HepG2 (cell line): ENCODE measurements at regions not wholly inside any gene's neighbourhood (a gene's known extent, or its start where the extent isn't known, plus 50 kb on each side); places are given as distances from the start of the nearest gene placed in this dataset.

ENCODE experiments used
- ATAC-seq: fragments of 200-7000 bp; cut with Tn5 transposase; 3 replicates; pipeline ENCODE4 v1.9.1; 2020; ENCODE audit warnings: mild to moderate bottlenecking, moderate library complexity
- BruUV-seq: library from RNA; stranded (reverse); fragments of 400-500 nt; replicated peaks from 2 replicates; lab custom pipeline; 2021; lab: Mats Ljungman, UMichigan
- CTCF ChIA-PET: fragments of 300-600 bp; formaldehyde crosslinking; extraction: SDS; loops from one replicate; lab custom pipeline; 2021; ENCODE audit warnings: low total read pairs, inconsistent platforms, low intra/inter-chr PET ratio; lab: Yijun Ruan, JAX
- POLR2A ChIA-PET: fragments of 350-600 bp; sonication (Branson Sonifier 250); formaldehyde crosslinking; loops from one replicate; lab custom pipeline; 2020; ENCODE audit warnings: antibody characterized with exemption, inconsistent platforms; lab: Yijun Ruan, JAX
- DNase-seq: peaks from one replicate; pipeline ENCODE4 v3.0.0-alpha.2; 2015; ENCODE audit warnings: low spot score
- FAIRE-seq: peaks from 3 replicates; lab custom pipeline; 2011; peaks lifted over from hg19 to GRCh38; lab: Jason Lieb, UNC
- H2AFZ ChIP-seq: one replicate; pipeline ENCODE4 v1.6.1; 2011; ENCODE audit warnings: low read length, inconsistent platforms
- H3K27ac ChIP-seq: fragments of 300-600 bp; 3 replicates; pipeline ENCODE4 v1.8.0; 2011; ENCODE audit warnings: mixed run types, mild to moderate bottlenecking, mixed read lengths, low read length, inconsistent platforms; ENCODE audit not compliant: insufficient read depth; ENCODE audit errors: extremely low read length
- H3K27me3 ChIP-seq, 2 experiments: fragments of 200-600 bp in 1 of 2; 2 replicates in 1 of 2; 3 replicates in 1 of 2; pipeline versions ENCODE4 v1.6.0 to v1.8.0; 2011; ENCODE audit warnings: low read length in 2 of 2, mild to moderate bottlenecking in 2 of 2, moderate library complexity in 2 of 2, inconsistent platforms in 1 of 2; ENCODE audit not compliant: insufficient read depth in 2 of 2, control insufficient read depth in 1 of 2
- H3K36me3 ChIP-seq, 2 experiments: fragments of 200-600 bp in 1 of 2; replicated peaks in 1 of 2; 2 replicates in 1 of 2; 3 replicates in 1 of 2; pipeline versions ENCODE4 v1.5.1 to v1.8.0; 2011; ENCODE audit warnings: low read length in 2 of 2, inconsistent platforms in 1 of 2; ENCODE audit not compliant: insufficient read depth in 2 of 2, control insufficient read depth in 1 of 2
- H3K4me1 ChIP-seq: 2 replicates; pipeline ENCODE4 v1.5.1; 2012; ENCODE audit warnings: low read length, inconsistent platforms; ENCODE audit not compliant: insufficient read depth
- H3K4me2 ChIP-seq: 2 replicates; pipeline ENCODE4 v1.6.0; 2011; ENCODE audit warnings: low read depth, low read length, inconsistent platforms
- H3K4me3 ChIP-seq, 3 experiments: fragments of 200-600 bp in 1 of 3; sonication (generic), shearing (Covaris generic) in 1 of 3; replicated peaks in 1 of 3; 2 replicates each; pipeline ENCODE4 v1.5.1; 2011 to 2016; ENCODE audit warnings: low read length in 3 of 3, inconsistent platforms in 2 of 3, low read depth in 2 of 3, mild to moderate bottlenecking in 2 of 3, control low read depth in 1 of 3, mixed read lengths in 1 of 3; ENCODE audit not compliant: insufficient read depth in 1 of 3
- H3K79me2 ChIP-seq: one replicate; pipeline ENCODE4 v1.6.1; 2011; ENCODE audit warnings: low read length, inconsistent platforms; ENCODE audit not compliant: insufficient read depth
- H3K9ac ChIP-seq: 2 replicates; pipeline ENCODE4 v1.6.0; 2011; ENCODE audit warnings: mild to moderate bottlenecking, low read depth, low read length, inconsistent platforms; ENCODE audit not compliant: insufficient read depth
- H3K9me3 ChIP-seq: 2 replicates; pipeline ENCODE4 v1.5.1; 2012; ENCODE audit warnings: mild to moderate bottlenecking, low read length
- H4K20me1 ChIP-seq: 2 replicates; pipeline ENCODE4 v1.6.0; 2011; ENCODE audit warnings: inconsistent platforms, mild to moderate bottlenecking, low read length, moderate library complexity; ENCODE audit not compliant: insufficient read depth
- AHDC1 ChIP-seq: sonication (generic); formaldehyde crosslinking; IDR thresholded peaks from 2 replicates; pipeline ENCODE4 v1.5.1; 2020; ENCODE audit warnings: mild to moderate bottlenecking, missing genetic modification reagents, borderline replicate concordance
- CSRNP1 ChIP-seq: sonication (generic); formaldehyde crosslinking; IDR thresholded peaks from 2 replicates; pipeline ENCODE4 v1.8.1; 2023; ENCODE audit warnings: mild to moderate bottlenecking, missing genetic modification reagents
- DMAP1 ChIP-seq: IDR thresholded peaks from 2 replicates; pipeline ENCODE4 v1.6.1; 2016
- FOXO1 ChIP-seq: sonication (generic); formaldehyde crosslinking; IDR thresholded peaks from 2 replicates; pipeline ENCODE4 v1.4.0; 2020; ENCODE audit warnings: missing genetic modification reagents
- IKZF1 ChIP-seq: fragments of 450-650 bp; IDR thresholded peaks from 2 replicates; pipeline ENCODE4 v1.7.1; 2016
- MAZ ChIP-seq, 2 experiments: sonication (generic) in 1 of 2; formaldehyde crosslinking in 1 of 2; IDR thresholded peaks; 2 replicates each; pipeline versions ENCODE4 v1.5.0 to v1.6.1; 2012 to 2020; ENCODE audit warnings: low read depth in 2 of 2, mild to moderate bottlenecking in 2 of 2, borderline replicate concordance in 1 of 2, improper control_type of control experiment in 1 of 2, low read length in 1 of 2, missing genetic modification reagents in 1 of 2, moderate library complexity in 1 of 2
- MEF2D ChIP-seq: sonication (generic); formaldehyde crosslinking; IDR thresholded peaks from 2 replicates; pipeline ENCODE4 v1.5.1; 2020; ENCODE audit warnings: mild to moderate bottlenecking, missing genetic modification reagents
- MEIS2 ChIP-seq: sonication (generic); formaldehyde crosslinking; IDR thresholded peaks from 2 replicates; pipeline ENCODE4 v1.9.0; 2021; ENCODE audit warnings: mild to moderate bottlenecking, missing genetic modification reagents
- ZFP36L1 ChIP-seq: sonication (generic); formaldehyde crosslinking; IDR thresholded peaks from 2 replicates; pipeline ENCODE4 v1.8.0; 2022; ENCODE audit warnings: mild to moderate bottlenecking, missing genetic modification reagents, moderate library complexity
- ZNF350 ChIP-seq: sonication (generic); formaldehyde crosslinking; IDR thresholded peaks from 2 replicates; pipeline ENCODE4 v1.4.0; 2020; ENCODE audit warnings: mild to moderate bottlenecking, low read depth, missing genetic modification reagents, borderline replicate concordance
- ZNF564 ChIP-seq: sonication (generic); formaldehyde crosslinking; IDR thresholded peaks from 2 replicates; pipeline ENCODE4 v1.8.1; 2023; ENCODE audit warnings: mild to moderate bottlenecking, missing genetic modification reagents
- ZNF609 ChIP-seq: sonication (generic); formaldehyde crosslinking; IDR thresholded peaks from 2 replicates; pipeline ENCODE4 v1.4.0; 2020; ENCODE audit warnings: mild to moderate bottlenecking, missing genetic modification reagents, borderline replicate concordance
- ZNF780A ChIP-seq: sonication (generic); formaldehyde crosslinking; IDR thresholded peaks from 2 replicates; pipeline ENCODE4 v1.8.0; 2022; ENCODE audit warnings: mild to moderate bottlenecking, missing genetic modification reagents, moderate library complexity
- WGBS: methylation state at CpG from one replicate; pipeline ENCODE4 v1.1.6; 2017; ENCODE audit warnings: low lambda C conversion rate; 5-methylcytosine and 5-hydroxymethylcytosine counted together
- in situ Hi-C: cut with HindIII; loops from 2 replicates; pipeline ENCODE4 v1.10.0; 2017; ENCODE audit warnings: low pct_unique_long_range_greater_than_20kb; ENCODE audit not compliant: extremely low pct_ligation_motif_present
- intact Hi-C: fragments of 100-400 bp; cut with micrococcal nuclease; formaldehyde crosslinking; loops from one replicate; pipeline ENCODE4 v1.10.0; 2022; ENCODE audit not compliant: unreplicated experiment

- 56% methylated on average over 4 of the region's 4 CpGs for WGBS
- Histone ChIP-seq H3K79me2 (no peaks in the 10 kb centered on the region), H3K27ac (no peak overlapping the region), H3K9me3 (no peaks in the 10 kb centered on the region), H4K20me1 (no peaks in the 10 kb centered on the region; the same call in 1 of the 2 replicates), H3K4me2 (no peak overlapping the region), H3K4me1 (no peaks in the 10 kb centered on the region), H2AFZ (no peak overlapping the region), H3K36me3 (no peaks in the 10 kb centered on the region), H3K27me3 (no peaks in the 10 kb centered on the region), H3K4me3 (no peak overlapping the region), H3K9ac (no peak overlapping the region)
- no peak for ATAC-seq
- BruUV-seq = no TSS peak
- TF ChIP-seq ZNF564 (CRISPR knock-in tag) = no peak
- TF ChIP-seq MEIS2 (CRISPR knock-in tag) = no peak
- no peak for TF ChIP-seq FOXO1 (CRISPR knock-in tag)
- no peak for TF ChIP-seq DMAP1 (CRISPR knock-in tag)
- TF ChIP-seq IKZF1 = no peak
- TF ChIP-seq AHDC1 = no peak
- TF ChIP-seq ZNF350 (CRISPR knock-in tag) = no peak
- no peak for TF ChIP-seq ZNF780A
- TF ChIP-seq CSRNP1 (CRISPR knock-in tag) = no peak
- TF ChIP-seq MEF2D (CRISPR knock-in tag) = no peak
- TF ChIP-seq MAZ (IDR thresholded peaks at IDR 0.05; ENCODE audit: borderline replicate concordance, low read depth, low read length) = no peak
- no peak for TF ChIP-seq MAZ (CRISPR knock-in tag; IDR thresholded peaks at IDR 0.05; ENCODE audit: low read depth)
- TF ChIP-seq ZFP36L1 (CRISPR knock-in tag) = no peak
- TF ChIP-seq ZNF609 (CRISPR knock-in tag) = no peak
- intact Hi-C loops = no loop called here
- in situ Hi-C loops = no loop called here
- CTCF ChIA-PET = no interaction called here
- no peak for FAIRE-seq
- POLR2A ChIA-PET = no interaction called here
- no peak for DNase-seq
Observed at GRCh38 chr4:123919576-123920098, 523.0 kb downstream of the SPRY1 start.
